OCI-LY1 (cell line): ENCODE measurements at regions not wholly inside any gene's neighbourhood (a gene's known extent, or its start where the extent isn't known, plus 50 kb on each side); places are given as distances from the start of the nearest gene placed in this dataset.

Experiments used
- EZH2 ChIP-seq: fragments of 200-600 bp; sonication (generic), shearing (Covaris generic); IDR thresholded peaks from 2 replicates; pipeline ENCODE4 v1.8.0; 2017; ENCODE audit warnings: borderline replicate concordance, mixed run types, mild to moderate bottlenecking, antibody characterized with exemption, low read length, moderate library complexity, mixed read lengths
- TF ChIP-seq, protein P1 (sequence below): fragments of 200-600 bp; sonication (generic), shearing (Covaris generic); IDR thresholded peaks from 2 replicates; pipeline ENCODE4 v1.5.1; 2017; ENCODE audit warnings: mild to moderate bottlenecking, antibody characterized with exemption, low read length, moderate library complexity, mixed read lengths

DNA sequence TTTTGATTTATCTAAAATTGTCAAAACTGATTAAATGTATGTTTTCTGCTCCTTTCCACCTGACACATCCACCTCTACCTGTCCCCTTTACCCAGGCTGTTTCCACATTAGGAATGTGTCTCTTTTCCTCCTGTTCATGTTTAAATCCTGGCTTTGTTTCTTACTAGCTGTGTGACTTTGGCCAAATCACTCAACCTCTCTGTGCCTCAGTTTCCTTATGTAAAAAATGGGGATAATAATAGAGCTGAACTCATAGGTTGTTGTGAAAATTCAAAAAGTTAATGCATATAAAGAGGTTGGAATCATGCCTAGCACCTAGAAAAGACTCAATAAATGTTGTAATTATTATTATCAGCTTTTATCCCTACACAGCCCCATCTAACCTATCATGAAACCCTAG is 136.8 kb downstream of the NXPE2 start:
- TF ChIP-seq, protein P1, sequence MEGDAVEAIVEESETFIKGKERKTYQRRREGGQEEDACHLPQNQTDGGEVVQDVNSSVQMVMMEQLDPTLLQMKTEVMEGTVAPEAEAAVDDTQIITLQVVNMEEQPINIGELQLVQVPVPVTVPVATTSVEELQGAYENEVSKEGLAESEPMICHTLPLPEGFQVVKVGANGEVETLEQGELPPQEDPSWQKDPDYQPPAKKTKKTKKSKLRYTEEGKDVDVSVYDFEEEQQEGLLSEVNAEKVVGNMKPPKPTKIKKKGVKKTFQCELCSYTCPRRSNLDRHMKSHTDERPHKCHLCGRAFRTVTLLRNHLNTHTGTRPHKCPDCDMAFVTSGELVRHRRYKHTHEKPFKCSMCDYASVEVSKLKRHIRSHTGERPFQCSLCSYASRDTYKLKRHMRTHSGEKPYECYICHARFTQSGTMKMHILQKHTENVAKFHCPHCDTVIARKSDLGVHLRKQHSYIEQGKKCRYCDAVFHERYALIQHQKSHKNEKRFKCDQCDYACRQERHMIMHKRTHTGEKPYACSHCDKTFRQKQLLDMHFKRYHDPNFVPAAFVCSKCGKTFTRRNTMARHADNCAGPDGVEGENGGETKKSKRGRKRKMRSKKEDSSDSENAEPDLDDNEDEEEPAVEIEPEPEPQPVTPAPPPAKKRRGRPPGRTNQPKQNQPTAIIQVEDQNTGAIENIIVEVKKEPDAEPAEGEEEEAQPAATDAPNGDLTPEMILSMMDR, result no peak
- no peak for TF ChIP-seq EZH2
